Endothelial cell of umbilical vein (primary cell): ENCODE measurements at regions not wholly inside any gene's neighbourhood (a gene's known extent, or its start where the extent isn't known, plus 50 kb on each side); places are given as distances from the start of the nearest gene placed in this dataset.

Experiments
- CTCF ChIP-seq, 2 donors: IDR thresholded peaks; 1 replicate in 1 of 2; 2 replicates in 1 of 2; pipeline ENCODE4 v1.5.1; 2011; ENCODE audit warnings: low read length in 2 of 2, mild to moderate bottlenecking in 2 of 2, moderate library complexity in 2 of 2, control low read depth in 1 of 2, inconsistent platforms in 1 of 2, low read depth in 1 of 2; ENCODE audit not compliant: insufficient read depth in 1 of 2; ENCODE audit errors: extremely low read depth in 1 of 2
- EZH2 ChIP-seq: IDR thresholded peaks from 2 replicates; pipeline ENCODE4 v1.6.1; 2012; ENCODE audit warnings: borderline replicate concordance, low read depth, mild to moderate bottlenecking, moderate library complexity, low read length, inconsistent platforms; ENCODE audit not compliant: severe bottlenecking
- FOS ChIP-seq: IDR thresholded peaks from 2 replicates; pipeline ENCODE4 v1.6.1; 2011; ENCODE audit warnings: mild to moderate bottlenecking, low read length, moderate library complexity, borderline replicate concordance; ENCODE audit not compliant: insufficient read depth
- GATA2 ChIP-seq: IDR thresholded peaks from 2 replicates; pipeline ENCODE4 v1.7.0; 2011; ENCODE audit warnings: low read depth, mild to moderate bottlenecking, moderate library complexity, mixed read lengths, low read length; ENCODE audit not compliant: insufficient read length, insufficient read depth
- MAX ChIP-seq: IDR thresholded peaks from 2 replicates; pipeline ENCODE4 v1.6.1; 2011; ENCODE audit not compliant: insufficient read depth, insufficient read length
- POLR2A ChIP-seq: IDR thresholded peaks from 2 replicates; pipeline ENCODE4 v1.6.1; 2012; ENCODE audit warnings: low read depth, mild to moderate bottlenecking, control low read depth, low read length
- POLR2AphosphoS5 ChIP-seq: IDR thresholded peaks from 2 replicates; pipeline ENCODE4 v1.6.1; 2012; ENCODE audit warnings: low read depth, mild to moderate bottlenecking, control low read depth, low read length, moderate library complexity; ENCODE audit not compliant: insufficient read depth

GRCh38 chr3:159148466-159148865 is 346.6 kb downstream of the MFSD1 start:
- no peak for TF ChIP-seq CTCF (IDR thresholded peaks at IDR 0.05; ENCODE audit: extremely low read depth in 1 of 2, insufficient read depth in 1 of 2, low read depth in 1 of 2, low read length in 2 of 2)
- TF ChIP-seq POLR2A: no peak
- TF ChIP-seq FOS: no peak
- no peak for TF ChIP-seq GATA2
- TF ChIP-seq EZH2: no peak
- TF ChIP-seq POLR2AphosphoS5: no peak
- TF ChIP-seq MAX: no peak
